GM23338 (cell line): ENCODE measurements at regions not wholly inside any gene's neighbourhood (a gene's known extent, or its start where the extent isn't known, plus 50 kb on each side); places are given as distances from the start of the nearest gene placed in this dataset.
A peak's percentile ranks its signal among the peaks of the same experiment; 100 is the strongest.

Experiments
- ATAC-seq: fragments of 200-7000 bp; cut with Tn5 transposase; 3 replicates; pipeline ENCODE4 v1.9.1; 2020
- DNase-seq: peaks from one replicate; pipeline ENCODE4 v3.0.0-alpha.2; 2015; ENCODE audit warnings: low spot score
- H2AFZ ChIP-seq: fragments of 200-600 bp; sonication (generic); 2 replicates; pipeline ENCODE4 v1.8.0; 2016; ENCODE audit warnings: antibody characterized with exemption, mild to moderate bottlenecking, moderate library complexity
- H3F3A ChIP-seq: fragments of 200-600 bp; sonication (generic); replicated peaks from 2 replicates; pipeline ENCODE4 v1.8.0; 2017; ENCODE audit warnings: antibody characterized with exemption, mixed run types, low read depth
- H3K27ac ChIP-seq: fragments of 200-600 bp; sonication (generic); 2 replicates; pipeline ENCODE4 v1.6.1; 2016; ENCODE audit warnings: low read depth
- H3K27me3 ChIP-seq: fragments of 200-600 bp; sonication (generic); 2 replicates; pipeline ENCODE4 v1.8.0; 2016; ENCODE audit warnings: mild to moderate bottlenecking, mixed run types, moderate library complexity; ENCODE audit not compliant: insufficient read depth
- H3K36me3 ChIP-seq: fragments of 200-600 bp; sonication (generic); 2 replicates; pipeline ENCODE4 v1.8.0; 2016; ENCODE audit warnings: mild to moderate bottlenecking; ENCODE audit not compliant: insufficient read depth
- H3K4me1 ChIP-seq: fragments of 200-600 bp; sonication (generic); 2 replicates; pipeline ENCODE4 v1.8.0; 2016; ENCODE audit warnings: mild to moderate bottlenecking, moderate library complexity; ENCODE audit not compliant: insufficient read depth
- H3K4me2 ChIP-seq: fragments of 200-600 bp; sonication (generic); 2 replicates; pipeline ENCODE4 v1.7.1; 2017; ENCODE audit warnings: mixed run types
- H3K4me3 ChIP-seq: fragments of 200-600 bp; sonication (generic); 2 replicates; pipeline ENCODE4 v1.6.1; 2016; ENCODE audit warnings: mixed run types
- H3K79me2 ChIP-seq: fragments of 200-600 bp; sonication (generic); replicated peaks from 2 replicates; pipeline ENCODE4 v1.8.0; 2017; ENCODE audit warnings: mild to moderate bottlenecking; ENCODE audit not compliant: insufficient read depth
- H3K9me2 ChIP-seq: fragments of 200-600 bp; sonication (generic); 2 replicates; pipeline ENCODE4 v1.8.0; 2017; ENCODE audit not compliant: insufficient read depth
- H4K20me1 ChIP-seq: fragments of 200-600 bp; sonication (generic); replicated peaks from 2 replicates; pipeline ENCODE4 v1.8.0; 2017; ENCODE audit warnings: mild to moderate bottlenecking; ENCODE audit not compliant: insufficient read depth
- H3K27ac Mint-ChIP-seq: 2 replicates; pipeline ENCODE4 v1.8.0; 2020; ENCODE audit warnings: inconsistent platforms, mild to moderate bottlenecking, moderate library complexity, mixed read lengths
- H3K27me3 Mint-ChIP-seq: 3 replicates; pipeline ENCODE4 v1.8.0; 2022; ENCODE audit warnings: low read depth, mild to moderate bottlenecking, moderate library complexity, mixed read lengths, inconsistent platforms; ENCODE audit not compliant: insufficient read depth, poor library complexity
- H3K36me3 Mint-ChIP-seq: 3 replicates; pipeline ENCODE4 v1.8.0; 2021; ENCODE audit warnings: low read depth, mild to moderate bottlenecking, inconsistent platforms, moderate library complexity, mixed read lengths
- H3K4me1 Mint-ChIP-seq: 3 replicates; pipeline ENCODE4 v1.8.0; 2020; ENCODE audit warnings: mild to moderate bottlenecking, inconsistent platforms, mixed read lengths
- H3K4me3 Mint-ChIP-seq: 3 replicates; pipeline ENCODE4 v1.8.0; 2021; ENCODE audit warnings: moderate library complexity, mild to moderate bottlenecking, inconsistent platforms, mixed read lengths
- H3K9me3 Mint-ChIP-seq: 3 replicates; pipeline ENCODE4 v1.8.0; 2020; ENCODE audit warnings: moderate library complexity, mild to moderate bottlenecking, inconsistent platforms, mixed read lengths
- CREB1 ChIP-seq: fragments of 250-450 bp; sonication (Bioruptor Pico); IDR thresholded peaks from 2 replicates; pipeline ENCODE4 v1.5.0; 2020; ENCODE audit warnings: low read depth, mild to moderate bottlenecking, moderate library complexity
- CTCF ChIP-seq, 2 experiments: fragments of 200-600 bp in 1 of 2; sonication (generic) in 1 of 2; conservative IDR thresholded peaks; 2 replicates each; pipeline versions ENCODE4 v1.5.1 to v1.6.1; 2016 to 2017; ENCODE audit warnings: antibody characterized with exemption in 2 of 2, low read depth in 2 of 2, mild to moderate bottlenecking in 2 of 2, moderate library complexity in 1 of 2
- EZH2 ChIP-seq: fragments of 200-600 bp; sonication (generic); IDR thresholded peaks from one replicate; pipeline ENCODE4 v1.8.0; 2017; ENCODE audit warnings: antibody characterized with exemption, mild to moderate bottlenecking, low read depth; ENCODE audit not compliant: unreplicated experiment
- EZH2phosphoT487 ChIP-seq: fragments of 200-600 bp; sonication (generic); IDR thresholded peaks from one replicate; pipeline ENCODE4 v1.8.1; 2018; ENCODE audit warnings: antibody characterized with exemption; ENCODE audit not compliant: unreplicated experiment
- JUNB ChIP-seq: IDR thresholded peaks from one replicate; pipeline ENCODE4 v1.6.1; 2016; ENCODE audit warnings: antibody characterized with exemption; ENCODE audit not compliant: unreplicated experiment
- NANOG ChIP-seq: IDR thresholded peaks from 2 replicates; pipeline ENCODE4 v1.6.1; 2016; ENCODE audit warnings: antibody characterized with exemption, borderline replicate concordance
- POLR2AphosphoS5 ChIP-seq: IDR thresholded peaks from 2 replicates; pipeline ENCODE4 v1.6.1; 2016; ENCODE audit warnings: antibody characterized with exemption, low read depth
- REST ChIP-seq: IDR thresholded peaks from one replicate; pipeline ENCODE4 v1.6.1; 2018; ENCODE audit warnings: antibody characterized with exemption; ENCODE audit not compliant: unreplicated experiment
- STAT1 ChIP-seq: IDR thresholded peaks from one replicate; pipeline ENCODE4 v1.6.1; 2016; ENCODE audit warnings: antibody characterized with exemption; ENCODE audit not compliant: unreplicated experiment
- ZNF114 ChIP-seq: fragments of 250-450 bp; sonication (Bioruptor Pico); IDR thresholded peaks from 2 replicates; pipeline ENCODE4 v1.5.0; 2020; ENCODE audit warnings: mild to moderate bottlenecking, moderate library complexity
- ZNF462 ChIP-seq: fragments of 250-450 bp; sonication (Bioruptor Pico); IDR thresholded peaks from 2 replicates; pipeline ENCODE4 v1.5.0; 2020; ENCODE audit warnings: mild to moderate bottlenecking, moderate library complexity

GRCh38 chr9:18349530-18349929 lies 124.4 kb upstream of the ADAMTSL1 start:
- no peaks in the 10 kb centered on the region for H3K9me2 ChIP-seq
- Mint-ChIP-seq H3K4me1 (peaks cover 4% of the 10 kb centered on the region; the same call in 2 of the 3 replicates), H3K4me3 (no peak overlapping the region), H3K27ac (no peak overlapping the region), H3K9me3 (no peaks in the 10 kb centered on the region), H3K27me3 (no peaks in the 10 kb centered on the region), H3K36me3 (no peaks in the 10 kb centered on the region)
- no peaks in the 10 kb centered on the region for H3K79me2 ChIP-seq
- no peaks in the 10 kb centered on the region for H4K20me1 ChIP-seq
- H3F3A ChIP-seq = no peaks in the 10 kb centered on the region
- no peak overlapping the region for H3K4me3 ChIP-seq
- TF ChIP-seq EZH2 (no peak), STAT1 (no peak), JUNB (no peak), CREB1 (CRISPR knock-in tag) (no peak), ZNF462 (CRISPR knock-in tag) (no peak), CTCF (conservative IDR thresholded peaks at IDR 0.05; ENCODE audit: low read depth in 2 of 2) (no peak), EZH2phosphoT487 (no peak), ZNF114 (CRISPR knock-in tag) (no peak), NANOG (no peak), POLR2AphosphoS5 (no peak), REST (no peak)
- H3K4me2 ChIP-seq = no peak overlapping the region
- no peak for DNase-seq
- peak overlapping the region; percentile 87 for H2AFZ ChIP-seq
- no peaks in the 10 kb centered on the region for H3K36me3 ChIP-seq
- no peaks in the 10 kb centered on the region for H3K27me3 ChIP-seq
- H3K4me1 ChIP-seq = no peaks in the 10 kb centered on the region
- no peak for ATAC-seq
- H3K27ac ChIP-seq = no peak overlapping the region
